Astrocyte (in vitro differentiated cells and primary cell): ENCODE measurements at regions not wholly inside any gene's neighbourhood (a gene's known extent, or its start where the extent isn't known, plus 50 kb on each side); places are given as distances from the start of the nearest gene placed in this dataset.

ENCODE experiments used
- CTCF ChIP-seq: IDR thresholded peaks from 2 replicates; pipeline ENCODE4 v1.5.1; 2011; ENCODE audit warnings: low read depth, mild to moderate bottlenecking, inconsistent platforms, low read length, moderate library complexity; ENCODE audit not compliant: insufficient read depth
- EZH2 ChIP-seq: IDR thresholded peaks from 2 replicates; pipeline ENCODE4 v1.6.1; 2012; ENCODE audit warnings: mild to moderate bottlenecking, low read length, inconsistent platforms; ENCODE audit not compliant: insufficient read depth

- no peak for TF ChIP-seq CTCF
- TF ChIP-seq EZH2: no peak
Measured at GRCh38 chr5:124544366-124545055, 201.9 kb downstream of the ZNF608 start.
